Hypothalamus (tissue), 51 donors: ENCODE measurements at regions not wholly inside any gene's neighbourhood (a gene's known extent, or its start where the extent isn't known, plus 50 kb on each side); places are given as distances from the start of the nearest gene placed in this dataset.
"Not testable (repeated sequence)": the region's sequence is repeated elsewhere in the genome, so short reads cannot be mapped to it uniquely, and the experiment has no call there.

ENCODE experiments used
- DNase-seq, 51 donors: peaks; one replicate each; lab custom pipeline; 2025; lab: John Stamatoyannopoulos, UW

DNA sequence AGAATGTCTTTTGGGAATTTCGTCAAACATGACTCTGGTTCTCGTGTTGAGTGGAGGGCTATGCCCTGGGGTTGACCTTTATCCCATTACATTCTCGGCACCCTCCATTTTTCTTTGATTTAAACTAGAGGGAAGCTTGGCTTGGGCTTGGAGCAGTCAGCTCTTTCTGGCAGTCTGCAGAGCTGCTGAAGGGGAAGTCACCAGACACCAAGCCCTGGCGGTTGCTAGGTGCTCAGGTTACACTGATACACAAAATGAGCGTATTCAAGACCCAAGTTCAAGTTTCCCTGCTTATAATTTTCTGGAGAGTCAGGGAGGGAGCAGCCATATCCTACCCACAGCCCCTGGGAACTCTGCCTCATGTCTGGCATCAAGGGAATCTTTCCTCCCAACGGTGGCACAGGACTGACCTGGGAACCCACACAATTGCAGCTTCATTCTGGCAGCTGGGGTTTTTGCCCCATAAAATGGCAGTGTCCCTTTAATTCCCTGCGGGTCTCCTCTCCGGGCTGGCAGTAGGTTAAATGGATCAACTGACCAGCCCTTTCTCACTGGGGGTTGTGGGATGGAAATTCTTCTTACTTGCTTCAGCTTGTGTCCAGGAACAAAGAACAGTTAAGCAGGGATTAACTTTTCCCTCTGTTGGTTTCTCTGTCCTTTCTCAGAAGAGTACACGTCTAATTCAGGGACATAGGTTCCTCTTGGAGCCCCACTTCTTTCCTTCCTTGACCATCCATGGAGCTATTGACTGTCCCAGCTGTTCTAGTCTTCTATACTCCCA lies 110.0 kb upstream of the DLG1 start:
- DNase-seq = no peak

DNA sequence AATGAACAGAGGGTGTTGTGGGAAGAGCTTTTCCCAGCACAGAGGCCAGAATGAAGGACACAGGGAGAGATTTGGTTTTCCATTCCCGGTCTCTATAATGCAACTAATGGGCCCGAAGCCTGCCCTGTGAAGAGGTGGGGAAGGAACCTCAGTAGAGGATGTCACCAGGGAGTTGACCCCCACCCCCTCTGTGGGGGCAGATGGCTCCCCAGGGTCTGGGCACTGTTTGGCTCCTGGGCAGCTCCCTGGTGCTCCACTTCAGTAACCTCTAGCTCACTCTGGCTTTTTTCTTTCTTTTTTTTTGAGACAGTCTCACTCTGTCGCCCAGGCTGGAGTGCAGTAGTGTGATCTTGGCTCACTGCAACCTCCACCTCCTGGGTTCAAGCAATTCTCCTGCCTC lies 109.1 kb upstream of the DLG1 start:
- no peak for DNase-seq

DNA sequence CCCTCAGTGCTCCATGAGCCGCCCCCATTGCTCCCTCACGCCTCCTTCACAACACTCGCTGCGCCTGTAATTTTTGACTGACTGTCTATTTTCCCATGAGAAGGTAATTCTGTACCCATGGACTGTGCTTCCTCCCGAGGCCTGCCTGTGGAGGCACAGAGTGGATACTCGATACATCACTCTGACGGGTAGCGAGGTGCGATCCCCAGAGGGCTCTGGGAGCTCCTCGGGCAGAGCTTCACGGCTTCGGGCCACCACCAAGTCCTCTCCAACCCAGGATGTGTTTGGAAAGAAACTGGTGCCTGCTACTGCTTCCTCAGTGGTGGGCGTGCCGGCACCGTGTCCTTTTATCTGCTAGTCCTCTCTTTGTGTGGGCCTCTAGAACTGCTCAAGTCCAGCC lies 108.6 kb upstream of the DLG1 start:
- no peak for DNase-seq

DNA sequence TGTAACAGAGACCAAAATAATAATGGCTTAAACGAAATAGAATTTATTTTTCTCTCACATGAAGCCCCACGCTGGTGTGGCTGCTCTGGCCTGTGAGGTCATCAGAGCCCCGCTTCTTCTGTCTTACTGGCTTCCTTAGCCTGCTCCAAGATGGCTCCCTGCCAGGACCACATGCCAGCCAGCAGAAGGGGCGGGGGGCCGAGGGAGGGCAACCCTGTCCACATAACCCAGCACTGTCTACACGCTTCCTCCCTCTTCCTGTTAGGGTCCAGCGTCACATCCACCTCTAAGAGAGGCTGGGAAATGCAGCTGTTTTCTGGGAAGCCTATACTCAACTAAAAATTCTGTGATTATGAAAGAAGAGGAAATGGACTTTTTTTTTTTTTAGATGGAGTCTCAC lies 107.9 kb upstream of the DLG1 start:
- DNase-seq = no peak

DNA sequence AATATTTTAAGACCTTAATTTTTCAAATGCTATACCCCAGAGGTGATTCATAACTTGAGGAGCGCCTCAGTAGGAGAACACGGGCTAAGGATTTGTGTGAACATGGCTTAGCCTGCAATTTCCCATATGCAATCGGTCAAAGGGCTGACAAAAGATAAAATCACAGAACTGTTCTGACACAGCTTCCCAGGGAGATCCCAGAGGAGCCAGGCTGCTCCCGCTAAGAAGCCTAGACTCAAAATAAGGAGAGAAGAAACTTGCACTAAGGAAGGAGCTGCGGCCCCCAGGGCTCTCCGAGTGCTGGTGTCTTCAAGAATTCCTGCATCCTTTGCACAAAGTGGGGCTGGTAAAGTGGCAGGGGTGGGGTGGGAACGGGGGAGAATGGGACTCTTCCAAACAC lies 106.3 kb upstream of the DLG1 start:
- DNase-seq = no peak

DNA sequence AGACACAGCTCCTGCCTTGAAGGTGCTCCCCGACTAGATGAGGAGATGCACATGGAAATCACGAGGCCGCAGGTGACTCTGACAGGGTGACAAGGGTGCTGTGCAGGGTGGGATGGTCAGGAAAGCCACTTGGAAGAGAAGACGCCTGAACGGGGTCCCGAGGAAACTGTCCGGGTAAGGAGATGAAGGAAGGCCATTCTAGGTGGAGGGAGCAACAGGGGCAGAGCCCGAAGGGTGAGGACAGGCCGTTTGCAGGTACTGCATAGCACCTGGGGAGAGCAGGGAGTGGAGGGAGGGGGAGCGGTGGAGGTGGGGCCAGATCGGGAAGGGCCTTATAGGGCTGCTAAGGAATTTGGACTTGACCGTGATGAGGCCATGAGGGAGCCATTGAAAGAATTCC lies 105.6 kb upstream of the DLG1 start:
- no peak for DNase-seq

DNA sequence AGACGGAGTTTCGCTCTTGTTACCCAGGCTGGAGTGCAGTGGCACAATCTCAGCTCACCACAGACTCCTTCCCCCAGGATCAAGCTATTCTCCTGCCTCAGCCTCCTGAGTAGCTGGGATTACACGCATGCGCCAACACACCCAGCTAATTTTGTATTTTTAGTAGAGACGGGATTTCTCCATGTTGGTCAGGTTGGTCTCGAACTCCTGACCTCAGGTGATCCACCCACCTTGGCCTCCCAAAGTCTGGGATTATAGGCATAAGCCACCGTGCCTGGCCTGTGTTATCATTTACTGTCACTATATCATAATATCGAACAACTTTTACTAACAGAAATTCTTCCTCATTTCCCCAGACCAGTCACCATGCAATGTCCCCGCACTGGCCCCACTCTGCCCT lies 104.0 kb upstream of the DLG1 start:
- not testable (repeated sequence) for DNase-seq

DNA sequence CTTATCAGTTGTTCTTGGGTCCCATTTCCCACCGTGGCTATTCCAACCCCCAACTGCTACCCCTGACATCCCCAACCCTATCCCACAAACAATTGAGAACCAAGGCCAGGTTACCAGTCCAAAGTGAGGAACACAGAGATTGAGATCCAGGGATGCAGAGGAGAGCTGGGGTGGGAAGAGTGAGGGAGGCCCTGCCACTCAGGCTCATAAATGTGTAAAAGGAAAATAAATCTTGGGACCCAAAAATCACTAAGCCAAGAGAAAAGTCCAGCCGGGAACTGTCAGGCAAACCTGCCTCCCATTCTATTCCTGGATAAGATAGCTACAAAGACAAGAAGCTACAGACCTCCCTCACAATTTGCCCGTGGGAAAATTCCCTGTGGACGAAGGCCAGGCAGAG lies 101.1 kb upstream of the DLG1 start:
- no peak for DNase-seq

DNA sequence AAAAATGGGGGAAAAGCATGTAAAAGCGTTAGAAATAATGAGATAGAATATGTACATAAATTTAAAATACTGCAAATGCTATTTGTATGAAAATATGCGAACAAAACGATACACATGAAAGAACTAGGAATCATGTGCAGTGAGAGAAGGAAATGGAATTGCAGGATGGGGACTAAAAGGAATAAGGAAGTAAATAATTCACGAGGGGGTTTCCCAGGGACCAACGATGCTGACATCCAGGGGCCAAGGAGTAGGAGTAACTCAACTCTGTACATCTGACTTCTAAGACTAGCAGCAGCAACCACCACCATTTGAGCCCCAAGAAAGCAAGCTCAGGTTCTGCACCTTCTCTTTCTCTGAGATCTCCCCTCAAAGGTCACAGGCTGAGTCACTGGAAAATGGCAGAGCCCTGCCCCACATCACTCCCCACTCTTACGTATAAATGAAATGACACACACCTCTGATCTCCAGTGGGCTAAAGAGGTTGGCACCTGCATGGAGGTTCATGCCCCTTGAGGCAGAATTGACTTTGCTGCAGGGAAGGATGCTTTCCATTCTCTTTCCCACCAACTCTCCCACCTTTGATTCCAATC lies 100.0 kb upstream of the DLG1 start:
- DNase-seq = no peak

DNA sequence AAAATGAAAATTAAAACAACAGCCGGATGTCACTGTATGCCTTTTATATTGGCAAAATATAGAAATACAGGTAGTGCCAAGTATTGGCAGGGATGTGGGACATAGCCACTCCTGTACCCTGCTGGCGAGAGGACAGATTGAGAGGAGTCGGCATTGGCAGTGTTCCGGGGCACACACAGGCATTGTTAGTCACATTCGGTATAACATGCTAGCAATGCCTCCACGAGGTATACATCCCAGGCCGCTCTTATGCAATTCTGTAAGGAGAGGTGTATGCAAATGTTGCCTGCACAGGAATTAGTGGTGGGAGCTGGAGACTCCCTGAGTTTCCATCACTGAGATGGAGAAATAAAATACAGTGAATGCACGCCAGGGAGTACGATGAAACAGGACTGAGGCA lies 99.4 kb upstream of the DLG1 start:
- no peak for DNase-seq

DNA sequence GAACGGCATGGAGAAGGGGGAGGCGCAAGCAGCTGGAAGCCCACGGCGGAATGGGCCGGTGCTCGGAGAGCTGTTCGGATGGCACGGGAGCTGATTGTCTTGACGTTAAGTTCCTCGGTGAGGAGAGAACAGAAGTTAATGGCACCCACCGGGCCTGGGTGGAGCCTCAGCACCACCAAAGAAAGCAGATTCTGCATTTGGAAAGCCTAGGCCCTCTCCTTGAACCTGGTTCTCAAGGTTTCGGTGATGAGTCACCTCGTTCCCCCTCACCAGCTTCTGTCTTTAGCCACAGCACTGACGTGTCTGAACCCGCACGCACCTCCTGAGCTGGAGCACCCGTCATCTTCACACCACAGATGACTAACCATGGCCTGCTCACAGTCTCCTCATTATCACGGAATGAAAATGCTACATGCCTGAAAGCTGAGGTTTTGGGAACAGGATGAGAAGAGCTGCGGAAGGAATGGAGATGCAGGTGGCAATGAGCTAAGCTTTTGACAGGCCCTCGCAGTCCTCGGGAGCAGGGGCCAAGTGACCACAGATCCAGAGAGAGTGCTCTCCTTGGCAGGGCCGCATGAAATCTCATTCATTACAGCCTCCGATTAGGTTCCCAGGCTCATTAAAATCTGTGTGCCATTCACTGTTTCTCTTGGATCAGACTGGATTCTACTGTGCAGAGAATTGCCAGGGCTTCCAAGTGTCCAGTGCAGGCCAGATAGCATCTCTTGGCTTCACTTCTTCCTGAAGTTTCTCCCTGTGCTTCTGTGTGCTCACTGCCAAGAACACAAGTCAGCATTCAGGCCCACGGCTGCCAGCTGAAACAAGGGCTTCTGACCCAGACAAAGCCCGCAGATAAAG lies 96.3 kb upstream of the DLG1 start:
- no peak for DNase-seq

DNA sequence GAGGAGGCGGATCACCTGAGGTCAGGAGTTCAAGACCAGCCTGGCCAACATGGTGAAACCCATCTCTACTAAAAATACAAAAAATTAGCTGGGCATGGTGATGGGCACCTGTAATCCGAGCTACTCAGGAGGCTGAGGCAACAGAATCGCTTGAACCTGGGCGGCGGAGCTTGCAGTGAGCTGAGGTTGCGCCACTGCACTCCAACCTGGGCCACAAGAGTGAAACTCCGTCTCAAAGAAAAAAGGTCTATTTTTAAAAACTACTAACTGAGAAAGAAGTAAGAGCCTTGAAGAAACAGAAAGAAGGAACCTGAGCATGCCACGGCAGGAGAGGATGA lies 95.7 kb upstream of the DLG1 start:
- DNase-seq = not testable (repeated sequence)

DNA sequence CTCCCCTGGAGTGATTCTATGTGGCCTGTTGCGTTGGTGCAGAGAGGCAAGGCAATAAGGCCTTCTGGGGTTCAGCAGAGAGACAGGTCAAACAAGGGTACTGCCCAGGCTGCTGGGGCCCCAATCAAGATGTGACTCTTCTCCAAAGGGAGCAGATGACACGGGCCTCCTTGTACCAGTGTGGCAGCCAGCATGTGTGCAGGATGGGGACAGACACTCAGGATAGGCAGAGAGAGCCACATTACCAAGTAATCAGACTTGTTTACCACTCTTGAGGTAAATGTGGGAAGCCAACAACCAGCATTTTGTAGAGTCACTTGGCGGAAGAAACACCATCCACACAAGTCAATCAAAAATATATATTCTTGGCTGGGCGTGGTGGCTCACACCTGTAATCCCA lies 95.3 kb upstream of the DLG1 start:
- no peak for DNase-seq

DNA sequence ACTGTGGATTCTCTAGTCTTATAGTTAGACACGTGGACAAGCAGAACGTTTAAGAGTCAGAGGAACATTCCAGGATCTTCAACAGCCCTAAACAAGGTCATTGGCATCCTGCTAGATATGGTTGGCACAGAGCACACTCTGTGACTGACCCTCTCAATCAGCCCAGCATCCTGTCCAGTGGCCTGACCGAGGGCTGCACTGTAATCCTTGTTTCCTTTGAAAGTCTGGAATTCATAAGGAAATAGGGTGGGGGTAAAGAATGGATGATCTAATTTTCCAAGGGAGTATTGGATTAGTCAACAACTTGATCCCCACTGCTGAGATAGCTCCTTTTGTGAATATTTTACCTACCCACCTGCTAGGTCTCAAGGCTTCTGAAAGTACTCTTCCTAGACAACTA lies 94.5 kb upstream of the DLG1 start:
- DNase-seq = no peak

DNA sequence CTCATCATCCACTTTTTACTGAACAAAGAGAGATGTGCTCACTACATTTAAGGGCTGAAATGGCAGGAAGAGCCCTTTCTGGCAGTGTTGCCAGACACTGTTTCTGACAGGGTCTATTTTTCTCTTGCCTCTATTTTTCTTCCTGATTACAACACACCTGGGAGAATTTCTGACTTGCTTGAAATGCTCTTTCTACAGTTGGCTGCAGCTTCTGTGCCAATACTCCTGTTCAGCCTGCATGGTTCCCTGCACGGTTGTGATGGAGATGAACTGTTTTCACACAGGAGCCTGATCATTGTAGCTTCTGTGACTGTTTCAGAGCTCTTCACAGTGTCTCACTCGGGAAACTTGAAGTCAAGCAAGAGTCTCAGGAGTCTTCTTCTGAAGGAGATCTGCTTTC lies 83.0 kb upstream of the DLG1 start:
- no peak for DNase-seq

DNA sequence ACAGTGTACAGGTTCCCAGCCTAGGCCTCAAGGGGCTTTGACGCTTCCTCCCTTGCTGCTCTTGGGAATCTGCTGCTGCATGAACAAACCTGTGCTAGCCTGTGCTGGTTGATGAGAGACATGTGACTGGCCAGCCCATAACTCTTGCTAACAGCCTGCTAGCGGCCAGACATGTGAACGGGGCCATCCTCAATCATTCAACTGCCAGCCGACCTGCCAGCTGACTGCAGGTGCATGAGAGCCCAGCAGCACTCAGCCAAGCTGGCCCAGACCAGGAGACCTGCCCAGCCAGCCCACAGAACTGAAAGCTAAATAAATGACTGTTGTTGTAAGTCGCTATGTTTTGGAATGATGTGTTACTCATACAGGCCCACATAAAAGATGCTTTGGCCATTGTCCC lies 82.4 kb upstream of the DLG1 start:
- DNase-seq = peak in 3 of 51 donors; percentile 11 to 25 (median 16)

DNA sequence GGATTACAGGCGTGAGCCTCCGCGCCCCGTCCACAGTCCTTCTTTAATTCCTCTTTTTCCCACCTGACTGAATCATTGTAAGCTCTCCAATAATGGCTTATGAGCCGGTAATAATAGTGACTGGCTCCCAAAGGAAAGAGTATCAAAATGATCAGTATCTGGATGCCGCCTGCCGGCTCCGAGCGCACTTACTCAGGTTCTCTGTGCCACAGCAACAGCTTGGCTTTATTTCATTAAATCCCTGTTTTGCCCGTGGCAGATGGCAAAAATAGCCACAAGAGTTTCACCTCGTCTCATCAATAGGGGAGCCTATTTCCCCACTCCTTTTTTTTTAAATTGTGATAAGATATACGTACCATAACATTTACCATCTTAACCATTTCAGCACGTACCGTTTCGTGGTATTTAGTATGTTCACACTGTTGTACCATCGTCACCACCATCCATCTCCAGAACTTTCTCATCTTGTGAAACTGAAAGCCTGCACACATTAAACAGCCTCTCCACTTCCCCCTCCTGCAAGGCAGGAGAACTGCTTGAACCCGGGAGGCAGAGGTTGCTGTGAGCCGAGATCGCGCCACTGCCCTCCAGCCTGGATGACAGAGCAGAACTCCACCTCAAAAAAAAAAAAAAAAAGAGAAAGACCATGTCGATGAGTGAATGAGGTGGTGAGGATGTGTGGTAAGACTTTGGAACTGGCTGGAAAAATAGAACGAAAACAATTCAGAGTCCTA lies 80.7 kb upstream of the DLG1 start:
- no peak for DNase-seq

DNA sequence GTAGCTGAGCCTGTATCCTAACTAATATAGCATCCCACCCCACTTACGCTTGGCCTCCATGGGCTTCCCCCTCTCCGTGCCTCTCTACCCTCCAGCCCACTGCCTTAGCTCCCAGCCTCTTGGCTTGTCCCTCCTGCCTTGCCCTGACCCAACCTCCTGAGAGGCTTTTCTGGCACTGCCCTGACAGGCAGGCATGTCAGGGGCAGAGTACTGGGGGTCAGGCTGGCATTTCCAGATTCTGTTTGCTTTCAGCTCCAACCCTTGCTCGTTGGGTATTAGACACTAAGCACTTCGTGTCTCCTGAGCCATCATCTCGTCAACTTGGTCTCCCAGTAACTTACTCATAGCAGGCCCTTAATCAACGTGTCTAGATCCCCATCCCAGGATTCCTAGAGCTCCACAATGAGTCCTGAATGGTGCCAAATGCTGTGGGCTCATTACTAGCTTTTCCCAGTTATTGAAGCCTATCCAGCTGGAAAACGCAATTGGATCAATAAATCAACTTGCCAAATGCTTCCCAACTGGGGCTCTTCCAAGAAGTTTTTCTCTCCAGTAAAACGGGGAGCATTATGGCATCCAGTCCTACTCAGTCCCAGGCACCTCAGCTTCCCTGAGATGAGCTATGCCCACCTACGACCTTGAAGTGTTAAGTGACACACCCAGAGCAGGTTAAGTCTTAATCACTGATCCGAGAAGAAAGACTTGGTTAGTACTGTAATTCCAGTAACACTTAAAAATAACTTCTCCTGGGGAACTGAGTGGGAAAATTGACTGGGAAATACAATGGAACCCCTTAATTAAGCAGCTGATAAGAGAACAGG lies 78.5 kb upstream of the DLG1 start:
- DNase-seq = no peak

DNA sequence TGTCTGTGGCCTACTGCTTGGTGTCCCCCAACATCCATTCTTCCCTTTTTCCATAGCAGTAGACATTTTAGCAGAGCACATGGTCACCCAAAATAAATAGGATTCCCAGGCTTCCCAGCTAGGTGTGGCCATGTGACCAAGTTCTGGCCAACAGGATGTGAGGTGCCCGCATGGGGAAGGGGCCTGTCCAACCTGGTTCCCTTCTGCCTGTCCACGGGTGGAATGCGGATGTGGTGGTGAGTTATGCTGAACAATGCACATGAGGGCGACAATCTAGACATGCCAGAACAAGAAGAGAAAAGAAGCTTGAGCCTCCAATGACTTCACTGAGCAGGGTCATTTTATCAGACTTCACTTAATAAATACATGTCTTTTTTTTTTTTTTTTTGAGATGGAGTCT lies 77.6 kb upstream of the DLG1 start:
- DNase-seq = no peak

DNA sequence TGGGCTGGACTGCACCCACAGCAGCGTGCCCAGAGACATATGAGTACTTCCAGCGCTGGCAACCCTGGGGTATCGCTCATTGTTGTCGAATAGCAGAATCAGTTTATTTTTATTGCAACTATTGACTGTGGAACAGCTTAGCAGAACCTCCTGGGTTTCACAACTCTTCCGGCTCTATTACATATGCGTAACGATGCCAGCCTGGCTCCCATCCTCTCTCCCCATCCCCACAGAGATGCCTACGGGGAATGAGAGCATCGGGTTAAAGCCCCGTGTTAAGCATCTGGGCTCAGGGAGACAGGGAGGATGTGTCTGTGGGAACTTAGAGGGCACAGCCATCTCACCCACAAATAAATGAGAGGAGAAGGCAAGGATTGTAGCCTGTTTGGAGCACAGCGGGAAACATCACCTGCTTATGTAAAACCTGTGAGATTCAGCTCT lies 76.6 kb upstream of the DLG1 start:
- DNase-seq = peak in 1 of 51 donors; percentile 43
